OCI-LY3 (cell line): ENCODE measurements at regions not wholly inside any gene's neighbourhood (a gene's known extent, or its start where the extent isn't known, plus 50 kb on each side); places are given as distances from the start of the nearest gene placed in this dataset.

Source experiments
- CTCF ChIP-seq: fragments of 200-600, 300-600 bp; sonication (generic); IDR thresholded peaks from 2 replicates; pipeline ENCODE4 v1.5.1; 2014; ENCODE audit warnings: antibody characterized with exemption, low read length, low read depth
- EZH2phosphoT487 ChIP-seq: fragments of 200-600 bp; shearing (Covaris generic); IDR thresholded peaks from 2 replicates; pipeline ENCODE4 v1.6.1; 2018; ENCODE audit warnings: antibody characterized with exemption, mixed run types, low read depth

GRCh38 chr5:167947306-167947705 lies 344.1 kb upstream of the WWC1 start:
- TF ChIP-seq CTCF (no peak), EZH2phosphoT487 (no peak)
